Panc1 (cell line): ENCODE measurements at regions not wholly inside any gene's neighbourhood (a gene's known extent, or its start where the extent isn't known, plus 50 kb on each side); places are given as distances from the start of the nearest gene placed in this dataset.

Experiments used
- CTCF ChIP-seq: fragments of 450-650 bp; IDR thresholded peaks from 2 replicates; pipeline ENCODE4 v1.5.1; 2017; ENCODE audit warnings: mild to moderate bottlenecking
- POLR2AphosphoS5 ChIP-seq: IDR thresholded peaks from 2 replicates; pipeline ENCODE4 v1.6.1; 2012; ENCODE audit warnings: mild to moderate bottlenecking, low read depth, low read length, moderate library complexity

DNA sequence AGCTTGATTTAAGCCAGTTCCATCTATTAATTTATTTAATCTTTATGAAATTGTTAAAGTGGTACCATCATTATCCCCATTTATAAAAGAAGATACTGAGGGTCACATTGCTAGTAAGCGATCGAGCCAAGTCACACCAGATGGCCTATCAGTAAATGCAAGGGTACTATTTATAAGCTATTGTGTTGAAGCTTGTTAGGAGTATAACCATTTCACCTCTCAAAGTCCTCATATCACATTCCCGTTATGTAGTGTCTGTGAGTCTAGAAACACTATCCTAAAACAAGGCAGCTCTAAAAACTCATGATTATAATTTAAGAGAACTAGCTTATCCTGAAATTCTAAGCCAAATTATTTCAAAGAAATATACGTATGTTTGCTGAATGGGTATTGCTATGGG is 1161.8 kb downstream of the EFNA5 start:
- TF ChIP-seq CTCF = no peak
- TF ChIP-seq POLR2AphosphoS5 = no peak
